ENCODE measurements at regions not wholly inside any gene's neighbourhood (a gene's known extent, or its start where the extent isn't known, plus 50 kb on each side); places are given as distances from the start of the nearest gene placed in this dataset.
"Not testable (repeated sequence)": the region's sequence is repeated elsewhere in the genome, so short reads cannot be mapped to it uniquely, and the experiment has no call there.

DNA sequence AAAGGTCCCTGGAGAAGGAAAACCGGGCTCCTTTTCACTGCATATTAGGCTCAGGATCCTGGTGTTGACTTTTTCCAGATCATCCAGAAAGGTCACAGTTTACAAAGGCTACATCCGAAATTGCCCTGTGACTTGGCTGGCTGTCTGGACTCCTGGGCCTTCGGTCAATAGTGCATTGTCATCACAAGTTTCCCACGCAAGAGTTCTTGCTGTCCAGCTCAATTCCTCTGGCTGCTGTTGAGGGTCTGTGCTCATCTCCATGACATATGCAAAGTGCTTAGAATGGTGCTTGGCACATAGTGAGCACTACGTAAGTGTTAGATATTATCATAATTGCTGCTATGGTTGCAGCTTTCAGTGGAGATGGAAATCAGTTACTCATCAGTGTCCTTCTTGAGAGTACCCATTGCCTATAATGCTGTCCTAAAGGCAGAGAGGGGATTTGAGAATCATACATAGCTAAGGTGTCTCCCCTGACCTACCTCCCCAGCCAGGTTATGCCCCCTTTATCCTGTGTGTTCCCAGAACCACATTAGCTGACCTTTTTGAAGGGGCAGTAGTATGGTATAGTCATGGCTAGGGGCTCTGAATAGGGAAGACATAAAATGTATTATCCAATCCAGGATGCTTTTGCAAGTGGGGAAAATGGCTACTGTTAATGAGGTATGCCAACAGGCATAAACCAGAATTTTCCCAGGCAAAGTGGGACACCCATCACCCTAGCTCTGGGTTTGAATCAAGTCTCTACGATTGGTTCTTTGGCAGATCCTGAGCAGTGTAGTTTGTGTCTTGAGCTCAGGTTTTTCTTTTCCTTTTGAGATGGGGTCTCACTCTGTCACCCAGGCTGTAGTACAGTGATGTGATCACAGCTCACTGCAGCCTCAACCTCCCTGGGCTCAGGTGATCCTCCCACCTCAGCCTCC is 132.0 kb upstream of the CCND2 start:
- TF ChIP-seq GATA1 (IDR thresholded peaks at IDR 0.05; ENCODE audit: low read depth, low read length): no peak
- TF ChIP-seq POLR2A (IDR thresholded peaks at IDR 0.05; ENCODE audit: low read length): no peak
- no peak for DNase-seq

DNA sequence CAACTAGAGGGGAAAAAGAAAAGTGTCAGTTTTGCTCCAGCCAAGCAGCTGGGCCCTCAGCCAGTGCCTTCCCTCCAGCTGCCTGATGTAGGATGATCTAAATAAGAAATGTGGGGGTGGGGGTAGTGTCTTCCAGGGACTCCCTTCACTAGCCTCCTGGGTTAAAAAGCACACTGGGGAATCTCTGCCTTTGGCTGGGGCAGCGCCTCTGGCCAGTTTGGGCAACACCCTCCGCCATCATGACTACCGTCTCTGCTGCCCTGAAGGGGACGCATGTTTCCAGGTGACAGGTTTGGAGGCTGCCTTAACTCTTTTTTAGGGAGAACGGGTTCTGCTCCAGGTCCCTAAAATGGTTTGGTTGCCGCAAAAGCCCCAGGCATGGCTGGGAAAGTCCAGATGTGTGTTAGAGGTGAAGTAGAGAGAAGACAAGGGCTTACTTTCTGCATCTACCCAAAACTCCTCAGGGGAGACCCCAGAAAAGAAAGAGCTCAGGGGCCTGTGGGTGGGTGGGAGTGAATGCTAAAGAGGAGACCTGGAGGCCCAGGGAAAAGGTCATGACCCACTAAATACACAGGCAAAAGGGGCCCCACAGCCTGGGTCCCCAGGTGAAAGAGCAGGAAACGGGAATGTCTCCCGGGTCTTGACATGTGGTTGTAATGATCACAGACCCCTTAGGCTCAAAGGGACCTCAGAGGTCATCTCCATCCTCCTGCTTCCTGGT is 132.8 kb upstream of the CCND2 start:
- DNase-seq: no peak
- TF ChIP-seq GATA1 (IDR thresholded peaks at IDR 0.05; ENCODE audit: low read depth, low read length) (no peak), POLR2A (IDR thresholded peaks at IDR 0.05; ENCODE audit: low read length) (no peak)

DNA sequence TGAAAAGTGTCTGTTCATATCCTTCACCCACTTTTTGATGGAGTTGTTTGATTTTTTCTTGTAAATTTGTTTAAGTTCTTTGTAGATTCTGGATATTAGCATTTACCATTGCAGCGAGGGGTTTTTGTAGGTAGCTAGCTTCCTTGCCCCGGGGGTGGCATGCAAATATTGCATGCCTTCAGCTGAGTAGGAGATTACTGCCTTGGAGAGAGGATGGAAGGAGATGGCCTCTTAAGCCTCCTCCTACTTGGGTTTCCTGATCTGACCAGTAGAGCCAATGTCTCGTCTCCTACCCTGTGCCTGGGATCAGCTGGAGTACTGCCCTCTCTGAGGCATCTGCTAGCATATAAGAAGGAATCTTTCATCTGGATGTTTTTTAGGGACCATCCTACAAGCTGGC is 134.4 kb upstream of the CCND2 start:
- no peak for DNase-seq
- TF ChIP-seq GATA1 (IDR thresholded peaks at IDR 0.05; ENCODE audit: low read depth, low read length): no peak
- TF ChIP-seq POLR2A (IDR thresholded peaks at IDR 0.05; ENCODE audit: low read length): no peak

DNA sequence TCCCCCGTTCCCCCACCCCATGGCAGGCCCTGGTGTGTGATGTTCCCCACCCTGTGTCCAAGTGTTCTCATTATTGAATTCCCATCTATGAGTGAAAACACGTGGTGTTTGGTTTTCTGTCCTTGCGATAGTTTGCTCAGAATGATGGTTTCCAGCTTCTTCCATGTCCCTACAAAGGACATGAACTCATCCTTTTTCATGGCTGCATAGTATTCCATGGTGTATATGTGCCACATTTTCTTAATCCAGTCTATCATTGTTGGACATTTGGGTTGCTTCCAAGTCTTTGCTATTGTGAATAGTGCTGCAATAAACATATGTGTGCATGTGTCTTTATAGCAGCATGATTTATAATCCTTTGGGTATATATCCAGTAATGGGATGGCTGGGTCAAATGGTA is 135.0 kb upstream of the CCND2 start:
- not testable (repeated sequence) for DNase-seq

DNA sequence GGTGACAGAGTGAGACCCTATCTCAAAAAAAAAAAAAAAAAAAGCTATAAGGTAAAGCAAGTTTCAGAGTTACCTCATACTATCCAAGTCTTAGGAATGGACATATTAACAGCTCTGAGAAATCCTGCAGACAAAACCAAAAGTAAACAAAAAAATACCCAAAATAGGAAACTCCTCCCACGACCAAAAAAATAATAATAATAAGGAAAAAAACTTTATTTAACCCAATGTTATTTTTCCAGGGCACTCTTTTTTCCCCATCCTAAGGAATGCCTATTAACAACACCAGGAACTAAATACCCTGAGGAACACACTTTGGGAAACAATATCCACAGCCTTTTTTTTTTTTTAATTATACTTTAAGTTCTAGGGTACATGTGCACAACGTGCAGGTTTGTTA is 135.5 kb upstream of the CCND2 start:
- DNase-seq: no peak

DNA sequence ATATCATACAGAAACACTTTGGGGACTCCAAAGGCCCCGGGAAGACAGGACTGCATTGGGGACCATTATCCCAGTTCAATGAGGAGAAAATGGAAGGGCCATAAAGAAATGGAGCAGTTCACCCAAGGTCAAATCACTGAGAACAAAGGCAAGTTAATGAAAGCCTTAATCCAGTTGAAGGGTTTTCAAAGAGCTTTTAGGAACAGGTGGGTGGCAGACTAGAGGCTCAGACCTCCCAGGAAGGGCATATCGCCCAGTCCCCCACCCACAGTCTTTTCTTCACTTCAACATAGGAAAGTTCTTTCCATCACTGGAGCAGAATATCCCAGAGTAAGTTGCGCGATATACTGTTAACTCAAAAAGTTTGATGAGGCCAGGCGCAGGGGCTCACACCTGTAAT is 136.1 kb upstream of the CCND2 start:
- DNase-seq: no peak
- TF ChIP-seq POLR2A (IDR thresholded peaks at IDR 0.05; ENCODE audit: low read length) (no peak), GATA1 (IDR thresholded peaks at IDR 0.05; ENCODE audit: low read depth, low read length) (no peak)

More for the DNA sequence above, 135.5 kb upstream of the CCND2 start:
- no peak for TF ChIP-seq GATA1 (IDR thresholded peaks at IDR 0.05; ENCODE audit: low read depth, low read length)
- no peak for TF ChIP-seq POLR2A (IDR thresholded peaks at IDR 0.05; ENCODE audit: low read length)

DNA sequence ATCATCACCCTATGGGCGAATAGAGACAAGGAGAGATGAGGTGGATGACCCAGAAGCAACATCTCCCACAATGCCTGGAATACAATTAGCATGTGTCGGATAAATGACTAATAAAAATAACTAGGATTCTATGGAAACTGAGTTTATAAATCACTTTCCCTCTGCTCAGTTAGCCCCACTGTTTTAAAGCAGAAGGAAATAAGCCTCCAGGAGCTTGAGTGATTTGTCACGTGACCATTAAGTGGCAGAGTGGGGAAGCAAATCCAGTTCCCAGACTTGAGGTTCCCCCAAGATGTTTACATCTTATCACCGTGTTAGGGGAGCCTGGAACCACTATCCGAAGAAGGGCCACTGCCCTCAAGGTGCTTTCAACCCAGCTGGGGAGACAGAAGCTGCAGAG is 136.5 kb upstream of the CCND2 start:
- TF ChIP-seq POLR2A (IDR thresholded peaks at IDR 0.05; ENCODE audit: low read length): no peak

DNA sequence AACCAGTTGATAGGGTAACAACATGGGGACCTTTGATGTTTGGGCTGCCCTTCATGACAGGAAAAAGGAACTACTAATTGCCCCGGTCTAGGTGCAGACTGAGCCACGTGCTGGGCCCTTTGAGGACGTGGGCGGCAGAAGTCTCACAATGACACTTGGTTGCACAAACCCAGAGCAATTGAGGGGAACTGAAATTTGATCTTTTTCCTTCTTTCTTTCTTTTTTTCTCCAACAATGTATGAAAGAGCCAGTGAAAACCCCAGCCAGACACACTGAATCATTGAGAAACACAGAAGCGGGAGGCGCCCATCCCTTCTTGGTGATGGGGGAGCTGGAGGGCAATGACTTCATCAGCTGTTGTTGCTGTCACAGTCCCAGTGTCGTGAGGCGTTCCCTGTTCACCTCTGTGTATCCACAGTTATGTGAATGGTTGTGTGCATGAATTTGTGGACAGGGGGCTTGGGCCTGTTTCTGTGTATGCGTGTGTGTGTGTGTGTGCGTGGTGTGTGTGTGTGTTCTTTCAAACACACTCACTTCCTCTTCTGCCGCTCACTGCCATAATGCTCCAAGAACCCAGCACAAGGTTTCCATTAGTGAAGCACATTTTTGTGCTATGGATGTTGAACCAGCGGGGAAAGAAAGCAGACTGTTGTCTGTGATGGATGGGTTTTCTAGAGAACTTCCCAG is 137.5 kb upstream of the CCND2 start:
- no peak for TF ChIP-seq GATA1 (IDR thresholded peaks at IDR 0.05; ENCODE audit: low read depth, low read length)
- TF ChIP-seq POLR2A (IDR thresholded peaks at IDR 0.05; ENCODE audit: low read length): no peak
- no peak for DNase-seq

More for the DNA sequence above, 136.5 kb upstream of the CCND2 start:
- DNase-seq: no peak

DNA sequence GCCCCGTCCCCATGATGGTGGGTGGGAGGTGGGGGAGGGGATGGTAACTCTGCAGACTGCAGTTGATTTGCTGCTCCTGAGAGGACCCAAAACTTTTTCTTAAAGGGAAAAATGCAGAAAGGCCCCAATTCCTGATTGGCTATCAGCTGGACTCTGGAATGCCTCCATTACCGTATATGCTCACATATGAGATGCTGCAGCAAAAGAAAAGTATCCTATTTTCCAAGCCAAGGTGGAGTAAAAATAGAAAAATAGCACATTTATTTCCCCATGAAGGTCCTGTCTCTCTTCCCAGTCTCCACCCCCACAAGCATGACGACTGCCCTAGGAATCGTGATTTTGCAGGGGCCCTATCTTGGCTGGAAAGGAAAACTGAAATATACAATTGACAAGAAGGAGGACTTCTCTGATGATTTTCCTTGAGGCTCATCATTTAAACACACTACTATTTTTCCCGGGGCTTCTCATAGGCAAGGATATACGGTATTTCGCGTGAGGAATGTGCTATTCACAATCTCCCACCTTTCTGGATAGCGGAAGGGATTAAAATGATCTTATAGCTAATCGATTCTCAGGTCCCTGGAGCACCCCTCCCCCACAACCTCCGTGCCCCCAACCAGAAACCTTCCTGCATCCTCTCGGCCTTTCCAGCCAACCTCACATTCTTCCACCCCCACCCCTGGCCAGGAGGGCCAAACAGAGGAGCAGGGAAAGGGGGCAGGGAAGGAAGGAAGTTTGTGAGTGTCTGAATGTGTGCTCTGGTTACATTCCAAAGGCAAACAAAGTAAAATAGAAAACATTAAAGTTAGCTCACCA is 138.9 kb upstream of the CCND2 start:
- DNase-seq: no peak
- TF ChIP-seq GATA1 (IDR thresholded peaks at IDR 0.05; ENCODE audit: low read depth, low read length): no peak
- no peak for TF ChIP-seq POLR2A (IDR thresholded peaks at IDR 0.05; ENCODE audit: low read length)

DNA sequence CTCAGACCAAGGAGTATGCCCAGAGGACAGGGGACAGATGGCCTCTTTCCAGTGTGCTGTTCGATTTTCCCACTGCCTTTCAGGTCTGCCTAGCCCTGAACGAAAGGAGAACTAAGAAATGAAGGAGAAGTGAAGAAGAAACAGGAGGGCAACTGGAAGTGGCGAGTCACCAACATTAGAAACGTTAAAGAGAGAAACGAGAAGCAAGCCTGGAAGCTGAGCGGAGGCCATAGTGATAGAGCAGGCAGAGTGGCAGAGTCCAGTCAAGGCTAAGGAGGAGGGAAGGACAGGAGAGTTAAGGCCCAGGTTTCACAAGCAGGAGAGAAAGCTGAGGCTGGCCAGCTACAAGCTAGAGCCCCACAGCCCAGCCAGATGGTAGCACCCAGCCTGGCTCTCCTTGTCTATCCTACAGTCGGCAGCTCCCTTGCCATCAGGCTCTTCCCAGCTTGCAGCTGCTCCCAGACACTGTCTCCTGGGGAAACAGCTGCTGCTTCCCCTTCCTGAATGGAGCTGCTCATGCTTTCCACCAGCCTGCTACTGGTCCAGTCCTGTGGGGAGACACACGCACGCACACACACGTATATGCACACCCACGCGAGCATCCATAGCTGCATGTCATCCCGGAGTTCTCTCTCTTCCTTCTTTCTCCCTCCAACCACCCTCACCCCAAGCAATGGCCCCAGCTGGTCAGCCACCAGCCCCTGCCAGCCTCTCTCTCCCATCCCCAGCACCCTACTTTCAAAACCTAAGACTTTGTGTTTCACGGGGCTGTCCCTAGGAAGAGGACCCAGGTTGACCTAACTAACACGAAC is 139.7 kb upstream of the CCND2 start:
- no peak for DNase-seq
- no peak for TF ChIP-seq GATA1 (IDR thresholded peaks at IDR 0.05; ENCODE audit: low read depth, low read length)
- no peak for TF ChIP-seq POLR2A (IDR thresholded peaks at IDR 0.05; ENCODE audit: low read length)

DNA sequence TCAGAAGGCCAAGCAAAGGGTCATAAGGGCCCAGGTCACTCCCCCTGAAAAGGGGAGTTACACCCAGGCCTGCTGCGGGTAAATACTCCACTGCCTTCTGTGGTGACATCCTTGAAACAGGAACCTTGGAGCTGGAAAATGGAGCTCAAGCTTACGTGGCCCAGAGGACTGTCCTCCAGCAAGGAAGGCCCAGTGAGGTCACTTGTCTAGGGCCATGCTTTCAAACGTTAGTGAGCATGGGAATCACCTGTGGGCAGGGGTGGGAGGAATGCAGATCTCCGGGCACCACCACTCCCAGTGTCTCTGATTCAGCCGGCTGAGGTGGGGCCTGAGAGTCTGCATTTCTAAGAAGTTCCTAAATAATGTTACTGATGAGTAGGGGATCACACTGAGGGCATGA is 140.5 kb upstream of the CCND2 start:
- TF ChIP-seq POLR2A (IDR thresholded peaks at IDR 0.05; ENCODE audit: low read length) (no peak), GATA1 (IDR thresholded peaks at IDR 0.05; ENCODE audit: low read depth, low read length) (no peak)

DNA sequence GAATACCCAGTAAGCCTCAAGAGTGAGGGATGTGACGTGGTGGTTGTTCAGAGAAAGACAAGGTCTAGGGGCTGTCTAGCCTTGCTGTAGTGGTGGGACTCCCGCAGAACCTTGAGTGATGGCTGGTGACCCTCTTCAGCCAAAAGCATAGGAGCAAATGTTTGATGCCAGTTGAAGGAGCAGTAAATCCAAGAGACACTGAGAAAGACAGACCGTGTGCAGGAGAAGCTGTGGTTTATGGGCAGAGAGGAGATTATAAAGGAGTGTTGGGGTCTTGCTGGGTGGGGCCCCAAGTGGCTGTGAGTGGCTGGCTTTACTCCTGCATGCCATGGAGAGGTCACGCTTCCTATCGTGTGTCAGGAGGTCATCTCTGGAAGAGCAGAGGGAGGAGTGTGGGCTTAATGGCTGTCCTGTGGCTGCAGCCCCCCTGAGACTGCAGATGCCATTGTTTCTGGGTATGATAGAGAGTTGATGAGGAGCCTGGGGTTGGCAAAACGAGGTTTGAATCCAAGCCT is 152.0 kb upstream of the CCND2 start:
- DNase-seq: no peak
- TF ChIP-seq POLR2A (IDR thresholded peaks at IDR 0.05; ENCODE audit: low read length): no peak
- TF ChIP-seq GATA1 (IDR thresholded peaks at IDR 0.05; ENCODE audit: low read depth, low read length): no peak

More for the DNA sequence above, 140.5 kb upstream of the CCND2 start:
- no peak for DNase-seq

All from erythroblast (primary cell).